Duodenal mucosa (tissue), 2 donors: ENCODE measurements at regions not wholly inside any gene's neighbourhood (a gene's known extent, or its start where the extent isn't known, plus 50 kb on each side); places are given as distances from the start of the nearest gene placed in this dataset.

ENCODE experiments used
- H3K27ac ChIP-seq: one replicate; pipeline ENCODE4 v1.7.0; 2013; ENCODE audit warnings: low read depth, low read length
- H3K27me3 ChIP-seq, 2 donors: one replicate each; pipeline ENCODE4 v1.7.0; 2013; ENCODE audit warnings: low read length in 2 of 2, control low read depth in 1 of 2; ENCODE audit not compliant: insufficient read depth in 2 of 2, control insufficient read depth in 1 of 2
- H3K36me3 ChIP-seq, 2 donors: one replicate each; pipeline ENCODE4 v1.7.0; 2013; ENCODE audit warnings: low read length in 2 of 2, control low read depth in 1 of 2; ENCODE audit not compliant: insufficient read depth in 2 of 2, control insufficient read depth in 1 of 2
- H3K4me1 ChIP-seq, 2 donors: one replicate each; pipeline ENCODE4 v1.7.0; 2013; ENCODE audit warnings: low read length in 2 of 2, control low read depth in 1 of 2; ENCODE audit not compliant: insufficient read depth in 2 of 2, control insufficient read depth in 1 of 2
- H3K4me3 ChIP-seq, 2 donors: one replicate each; pipeline ENCODE4 v1.7.0; 2013; ENCODE audit warnings: low read length in 2 of 2, low read depth in 1 of 2
- H3K9ac ChIP-seq, 2 donors: one replicate each; pipeline ENCODE4 v1.7.0; 2013; ENCODE audit warnings: low read length in 2 of 2, low read depth in 1 of 2
- H3K9me3 ChIP-seq, 2 donors: one replicate each; pipeline ENCODE4 v1.7.0; 2013; ENCODE audit warnings: low read length in 2 of 2, control low read depth in 1 of 2; ENCODE audit not compliant: control insufficient read depth in 1 of 2

GRCh38 chr5:165228184-165228583 lies 1722.8 kb downstream of the MAT2B start:
- H3K4me3 ChIP-seq, result no peak overlapping the region
- H3K36me3 ChIP-seq, result no peaks in the 10 kb centered on the region
- no peak overlapping the region for H3K27ac ChIP-seq
- H3K9ac ChIP-seq, result no peak overlapping the region
- H3K9me3 ChIP-seq, result no peaks in the 10 kb centered on the region
- no peaks in the 10 kb centered on the region for H3K27me3 ChIP-seq
- H3K4me1 ChIP-seq, result no peaks in the 10 kb centered on the region

GRCh38 chr5:165231821-165232508 lies 1726.5 kb downstream of the MAT2B start:
- Histone ChIP-seq H3K27me3 (no peaks in the 10 kb centered on the region), H3K9me3 (no peaks in the 10 kb centered on the region), H3K27ac (no peak overlapping the region), H3K36me3 (no peaks in the 10 kb centered on the region), H3K4me3 (no peak overlapping the region), H3K4me1 (no peaks in the 10 kb centered on the region), H3K9ac (no peak overlapping the region)

DNA sequence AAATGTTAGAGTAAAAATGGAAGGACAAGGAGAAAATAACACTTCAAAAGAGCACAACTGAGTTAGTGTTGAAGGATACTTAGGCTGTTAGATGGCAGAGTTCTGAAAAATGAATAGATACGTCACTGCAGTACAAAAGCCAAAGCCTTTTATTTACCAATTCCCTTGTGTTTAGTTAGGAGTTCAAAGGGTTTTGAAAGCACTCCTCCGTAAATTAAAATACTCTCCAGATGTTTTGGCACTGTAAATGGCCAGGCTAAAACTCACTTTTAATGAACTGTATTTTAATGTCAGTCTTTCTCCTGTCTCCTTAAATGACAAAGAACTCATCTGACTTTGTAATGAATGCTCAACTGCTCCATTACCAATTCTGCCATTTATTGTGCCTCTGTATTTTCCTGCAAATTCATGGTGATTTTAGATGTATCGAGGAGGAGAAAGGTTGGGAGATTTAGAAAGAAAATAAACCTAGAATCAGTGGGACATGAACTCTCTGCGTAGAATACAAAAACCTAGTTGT lies 1727.2 kb downstream of the MAT2B start:
- no peak overlapping the region for H3K27ac ChIP-seq
- H3K36me3 ChIP-seq, result no peaks in the 10 kb centered on the region
- H3K4me3 ChIP-seq, result no peak overlapping the region
- no peaks in the 10 kb centered on the region for H3K9me3 ChIP-seq
- H3K4me1 ChIP-seq, result no peaks in the 10 kb centered on the region
- H3K27me3 ChIP-seq, result no peaks in the 10 kb centered on the region
- H3K9ac ChIP-seq, result no peak overlapping the region

GRCh38 chr5:165241811-165242210 lies 1736.4 kb downstream of the MAT2B start:
- Histone ChIP-seq H3K9me3 (no peaks in the 10 kb centered on the region), H3K27ac (no peak overlapping the region), H3K36me3 (no peaks in the 10 kb centered on the region), H3K9ac (no peak overlapping the region), H3K4me1 (no peaks in the 10 kb centered on the region), H3K4me3 (no peak overlapping the region), H3K27me3 (no peaks in the 10 kb centered on the region)

GRCh38 chr5:165242646-165243045 lies 1737.2 kb downstream of the MAT2B start:
- H3K27me3 ChIP-seq, result no peaks in the 10 kb centered on the region
- H3K9ac ChIP-seq, result no peak overlapping the region
- no peak overlapping the region for H3K27ac ChIP-seq
- no peaks in the 10 kb centered on the region for H3K36me3 ChIP-seq
- H3K9me3 ChIP-seq, result no peaks in the 10 kb centered on the region
- no peaks in the 10 kb centered on the region for H3K4me1 ChIP-seq
- no peak overlapping the region for H3K4me3 ChIP-seq

- no peak overlapping the region for H3K4me3 ChIP-seq
- H3K9ac ChIP-seq, result no peak overlapping the region
- H3K9me3 ChIP-seq, result no peaks in the 10 kb centered on the region
- H3K36me3 ChIP-seq, result no peaks in the 10 kb centered on the region
- no peaks in the 10 kb centered on the region for H3K4me1 ChIP-seq
- no peaks in the 10 kb centered on the region for H3K27me3 ChIP-seq
- no peak overlapping the region for H3K27ac ChIP-seq
These were observed 1739.0 kb downstream of the MAT2B start for GRCh38 chr5:165244407-165244806.

- Histone ChIP-seq H3K27ac (no peak overlapping the region), H3K4me1 (no peaks in the 10 kb centered on the region), H3K27me3 (no peaks in the 10 kb centered on the region), H3K9me3 (no peaks in the 10 kb centered on the region), H3K4me3 (no peak overlapping the region), H3K36me3 (no peaks in the 10 kb centered on the region), H3K9ac (no peak overlapping the region)
These were observed 1752.9 kb downstream of the MAT2B start for GRCh38 chr5:165258197-165258771.

DNA sequence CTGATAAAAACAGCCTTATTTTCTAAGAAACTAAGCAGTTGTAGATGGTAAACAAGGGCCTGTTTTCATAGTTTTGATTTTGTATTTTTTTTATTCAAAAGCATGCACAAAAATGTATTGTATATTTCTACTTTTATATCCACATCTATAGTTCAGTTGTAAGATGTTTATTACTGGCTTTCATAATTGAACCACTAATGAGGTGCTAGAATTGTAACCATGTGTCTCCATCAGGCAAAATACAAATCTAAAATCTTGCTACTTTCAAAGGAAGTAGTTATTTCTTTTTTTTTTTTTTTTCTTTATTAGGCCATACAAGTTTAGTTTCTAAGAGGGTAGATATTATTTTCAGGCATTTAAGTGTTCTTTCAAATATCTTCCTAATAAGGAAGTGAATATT lies 1755.0 kb downstream of the MAT2B start:
- no peaks in the 10 kb centered on the region for H3K9me3 ChIP-seq
- H3K27me3 ChIP-seq, result no peaks in the 10 kb centered on the region
- no peak overlapping the region for H3K27ac ChIP-seq
- no peaks in the 10 kb centered on the region for H3K4me1 ChIP-seq
- no peak overlapping the region for H3K9ac ChIP-seq
- H3K36me3 ChIP-seq, result no peaks in the 10 kb centered on the region
- no peak overlapping the region for H3K4me3 ChIP-seq

GRCh38 chr5:165263536-165263935 lies 1758.1 kb downstream of the MAT2B start:
- no peaks in the 10 kb centered on the region for H3K36me3 ChIP-seq
- H3K9ac ChIP-seq, result no peak overlapping the region
- no peaks in the 10 kb centered on the region for H3K9me3 ChIP-seq
- H3K27me3 ChIP-seq, result no peaks in the 10 kb centered on the region
- H3K27ac ChIP-seq, result no peak overlapping the region
- H3K4me1 ChIP-seq, result no peaks in the 10 kb centered on the region
- H3K4me3 ChIP-seq, result no peak overlapping the region

- no peak overlapping the region for H3K4me3 ChIP-seq
- H3K27me3 ChIP-seq, result no peaks in the 10 kb centered on the region
- no peaks in the 10 kb centered on the region for H3K4me1 ChIP-seq
- H3K27ac ChIP-seq, result no peak overlapping the region
- no peaks in the 10 kb centered on the region for H3K9me3 ChIP-seq
- H3K36me3 ChIP-seq, result no peaks in the 10 kb centered on the region
- H3K9ac ChIP-seq, result no peak overlapping the region
These were observed 1761.5 kb downstream of the MAT2B start for GRCh38 chr5:165266939-165267338.
